ENCODE measurements at regions not wholly inside any gene's neighbourhood (a gene's known extent, or its start where the extent isn't known, plus 50 kb on each side); places are given as distances from the start of the nearest gene placed in this dataset.

DNA sequence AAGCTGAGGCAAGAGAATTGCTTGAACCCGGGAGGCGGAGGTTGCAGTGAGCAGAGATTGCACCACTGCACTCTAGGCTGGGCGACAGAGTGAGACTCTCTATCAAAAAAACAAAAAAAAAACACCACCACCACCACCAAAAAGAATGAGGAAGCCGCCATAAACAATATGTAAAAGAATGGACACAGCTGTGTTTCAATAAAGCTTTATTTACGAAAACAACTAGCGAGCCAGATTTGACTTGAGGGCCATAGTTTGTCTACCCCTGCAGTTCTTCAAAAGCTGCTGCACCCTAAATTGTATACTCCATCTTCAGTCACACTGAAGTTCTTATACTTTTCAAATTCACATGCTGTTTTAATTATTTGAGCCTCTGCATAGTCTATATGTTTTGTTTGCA, 306.5 kb upstream of the KLF3 start:
- BruUV-seq (replicated peaks) = no TSS peak
- intact Hi-C loops (cut with micrococcal nuclease; ENCODE audit: unreplicated experiment) = no loop called here
- POLR2A ChIA-PET (ENCODE audit: low non-redundant PET) = no interaction called here

DNA sequence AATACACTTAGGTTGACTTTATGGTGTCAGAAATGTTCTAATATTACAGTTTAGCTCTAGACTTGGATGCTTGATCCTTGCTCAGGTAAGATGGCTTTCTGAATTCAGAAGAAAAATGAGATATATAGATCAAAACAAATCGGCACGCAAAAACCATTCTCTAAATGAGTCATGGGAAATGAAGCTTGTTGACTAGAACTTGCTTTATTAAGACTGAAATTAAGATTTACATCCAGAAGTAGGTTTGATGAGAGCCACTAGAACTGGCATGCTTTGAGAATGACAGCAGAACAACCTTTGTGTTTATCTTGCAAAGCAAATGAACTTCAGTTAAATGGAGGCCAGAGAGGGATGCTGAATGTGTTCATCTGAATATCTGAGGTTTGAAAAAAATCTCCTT, 304.9 kb upstream of the KLF3 start:
- Histone ChIP-seq H3K9me3 (ENCODE audit: low read depth, low read length, poor library complexity, severe bottlenecking) (no peaks in the 10 kb centered on the region), H3K27ac (ENCODE audit: low read depth, low read length, poor library complexity, severe bottlenecking) (no peak overlapping the region), H3K36me3 (ENCODE audit: insufficient read depth, low read length, poor library complexity, severe bottlenecking) (no peaks in the 10 kb centered on the region), H3K4me1 (ENCODE audit: insufficient read depth, low read length, poor library complexity, severe bottlenecking) (no peaks in the 10 kb centered on the region), H3K4me3 (ENCODE audit: low read depth, low read length, poor library complexity, severe bottlenecking) (no peak overlapping the region), H3K27me3 (replicated peaks; ENCODE audit: insufficient read depth, low read depth, low read length, poor library complexity) (no peaks in the 10 kb centered on the region)
- intact Hi-C loops (cut with micrococcal nuclease; ENCODE audit: unreplicated experiment) = no loop called here
- CTCF ChIA-PET = no interaction called here
- no peak for TF ChIP-seq EZH2 (IDR thresholded peaks at IDR 0.05; ENCODE audit: borderline replicate concordance, low read depth, low read length, poor library complexity, severe bottlenecking)
- TF ChIP-seq, protein P1, sequence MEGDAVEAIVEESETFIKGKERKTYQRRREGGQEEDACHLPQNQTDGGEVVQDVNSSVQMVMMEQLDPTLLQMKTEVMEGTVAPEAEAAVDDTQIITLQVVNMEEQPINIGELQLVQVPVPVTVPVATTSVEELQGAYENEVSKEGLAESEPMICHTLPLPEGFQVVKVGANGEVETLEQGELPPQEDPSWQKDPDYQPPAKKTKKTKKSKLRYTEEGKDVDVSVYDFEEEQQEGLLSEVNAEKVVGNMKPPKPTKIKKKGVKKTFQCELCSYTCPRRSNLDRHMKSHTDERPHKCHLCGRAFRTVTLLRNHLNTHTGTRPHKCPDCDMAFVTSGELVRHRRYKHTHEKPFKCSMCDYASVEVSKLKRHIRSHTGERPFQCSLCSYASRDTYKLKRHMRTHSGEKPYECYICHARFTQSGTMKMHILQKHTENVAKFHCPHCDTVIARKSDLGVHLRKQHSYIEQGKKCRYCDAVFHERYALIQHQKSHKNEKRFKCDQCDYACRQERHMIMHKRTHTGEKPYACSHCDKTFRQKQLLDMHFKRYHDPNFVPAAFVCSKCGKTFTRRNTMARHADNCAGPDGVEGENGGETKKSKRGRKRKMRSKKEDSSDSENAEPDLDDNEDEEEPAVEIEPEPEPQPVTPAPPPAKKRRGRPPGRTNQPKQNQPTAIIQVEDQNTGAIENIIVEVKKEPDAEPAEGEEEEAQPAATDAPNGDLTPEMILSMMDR (conservative IDR thresholded peaks at IDR 0.05; ENCODE audit: low read depth, low read length) = no peak
- BruUV-seq (replicated peaks) = no TSS peak
- POLR2A ChIA-PET (ENCODE audit: low non-redundant PET) = no interaction called here
- no peak for DNase-seq (ENCODE audit: low spot score)

More for the DNA sequence above, 306.5 kb upstream of the KLF3 start:
- no peak overlapping the region for H3K4me3 ChIP-seq (ENCODE audit: low read depth, low read length, poor library complexity, severe bottlenecking)
- H3K9me3 ChIP-seq (ENCODE audit: low read depth, low read length, poor library complexity, severe bottlenecking) = no peaks in the 10 kb centered on the region
- DNase-seq (ENCODE audit: low spot score) = no peak
- CTCF ChIA-PET = no interaction called here
- H3K4me1 ChIP-seq (ENCODE audit: insufficient read depth, low read length, poor library complexity, severe bottlenecking) = no peaks in the 10 kb centered on the region
- H3K27ac ChIP-seq (ENCODE audit: low read depth, low read length, poor library complexity, severe bottlenecking) = no peak overlapping the region
- H3K36me3 ChIP-seq (ENCODE audit: insufficient read depth, low read length, poor library complexity, severe bottlenecking) = no peaks in the 10 kb centered on the region
- H3K27me3 ChIP-seq (replicated peaks; ENCODE audit: insufficient read depth, low read depth, low read length, poor library complexity) = no peaks in the 10 kb centered on the region
- TF ChIP-seq EZH2 (IDR thresholded peaks at IDR 0.05; ENCODE audit: borderline replicate concordance, low read depth, low read length, poor library complexity, severe bottlenecking) = no peak
- TF ChIP-seq, protein P1 (conservative IDR thresholded peaks at IDR 0.05; ENCODE audit: low read depth, low read length) = no peak

DNA sequence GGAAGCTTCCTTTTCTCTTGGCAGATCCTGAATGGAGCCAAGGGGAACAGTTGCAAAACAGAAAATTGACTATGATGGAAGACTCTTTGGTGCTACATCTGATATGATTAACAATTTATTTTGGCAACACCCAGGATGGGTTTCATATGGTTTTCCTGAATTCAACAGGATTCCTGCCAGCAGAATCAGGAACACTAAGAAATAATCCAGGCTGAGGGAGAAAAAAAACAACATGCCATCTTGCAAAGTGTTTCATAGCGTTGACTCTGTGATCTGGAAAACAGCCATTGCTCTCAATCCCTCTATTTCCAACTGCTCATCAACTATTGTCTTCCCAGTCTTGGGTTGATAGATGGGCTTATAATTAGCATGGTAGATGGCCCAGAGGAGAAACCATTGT, 303.8 kb upstream of the KLF3 start:
- POLR2A ChIA-PET (ENCODE audit: low non-redundant PET) = no interaction called here
- CTCF ChIA-PET = no interaction called here
- intact Hi-C loops (cut with micrococcal nuclease; ENCODE audit: unreplicated experiment) = no loop called here

More for the DNA sequence above, 303.8 kb upstream of the KLF3 start:
- H3K9me3 ChIP-seq (ENCODE audit: low read depth, low read length, poor library complexity, severe bottlenecking) = no peaks in the 10 kb centered on the region
- no peaks in the 10 kb centered on the region for H3K4me1 ChIP-seq (ENCODE audit: insufficient read depth, low read length, poor library complexity, severe bottlenecking)
- H3K27me3 ChIP-seq (replicated peaks; ENCODE audit: insufficient read depth, low read depth, low read length, poor library complexity) = no peaks in the 10 kb centered on the region
- no peak overlapping the region for H3K4me3 ChIP-seq (ENCODE audit: low read depth, low read length, poor library complexity, severe bottlenecking)
- no TSS peak for BruUV-seq (replicated peaks)
- DNase-seq (ENCODE audit: low spot score) = no peak
- no peak for TF ChIP-seq EZH2 (IDR thresholded peaks at IDR 0.05; ENCODE audit: borderline replicate concordance, low read depth, low read length, poor library complexity, severe bottlenecking)
- TF ChIP-seq, protein P1 (conservative IDR thresholded peaks at IDR 0.05; ENCODE audit: low read depth, low read length) = no peak
- H3K36me3 ChIP-seq (ENCODE audit: insufficient read depth, low read length, poor library complexity, severe bottlenecking) = no peaks in the 10 kb centered on the region
- H3K27ac ChIP-seq (ENCODE audit: low read depth, low read length, poor library complexity, severe bottlenecking) = no peak overlapping the region

Data from A673 (cell line).